Psoas muscle (tissue), 7 donors: ENCODE measurements at regions not wholly inside any gene's neighbourhood (a gene's known extent, or its start where the extent isn't known, plus 50 kb on each side); places are given as distances from the start of the nearest gene placed in this dataset.
"Not testable (repeated sequence)": the region's sequence is repeated elsewhere in the genome, so short reads cannot be mapped to it uniquely, and the experiment has no call there.

Source experiments
- ATAC-seq, 4 donors: fragments of 200-7000 bp; cut with Tn5 transposase; one replicate each; pipeline ENCODE4 v1.9.1; 2020; ENCODE audit warnings: moderate library complexity in 3 of 4, mild to moderate bottlenecking in 2 of 4
- DNase-seq, 2 donors: peaks; one replicate each; pipeline ENCODE4 v3.0.0-alpha.2; 2020
- H3K27ac ChIP-seq: fragments of 200-600 bp; one replicate; pipeline ENCODE4 v1.8.0; 2022
- H3K27me3 ChIP-seq, 3 donors: fragments of 200-600 bp in 1 of 3; one replicate each; pipeline versions ENCODE4 v1.6.1 to v1.8.0; 2013 to 2022; ENCODE audit warnings: low read length in 2 of 3, mild to moderate bottlenecking in 2 of 3, moderate library complexity in 1 of 3; ENCODE audit not compliant: insufficient read depth in 3 of 3
- H3K36me3 ChIP-seq, 2 donors: fragments of 200-600 bp in 1 of 2; one replicate each; pipeline versions ENCODE4 v1.6.1 to v1.8.0; 2013 to 2022; ENCODE audit warnings: low read depth in 1 of 2, mild to moderate bottlenecking in 1 of 2, moderate library complexity in 1 of 2; ENCODE audit not compliant: insufficient read depth in 1 of 2
- H3K4me1 ChIP-seq: fragments of 200-600 bp; one replicate; pipeline ENCODE4 v1.8.0; 2022
- H3K4me3 ChIP-seq: fragments of 200-600 bp; one replicate; pipeline ENCODE4 v1.8.0; 2022; ENCODE audit warnings: mild to moderate bottlenecking
- H3K9me3 ChIP-seq: fragments of 200-600 bp; one replicate; pipeline ENCODE4 v1.8.0; 2022
- whole genome bisulfite sequencing, 3 donors: extraction: QIAGEN DNeasy Blood & Tissue Kit; methylation state at CpG; one replicate each; pipeline versions ENCODE4 v1.1.6 to v1.1.7; 2013; 5-methylcytosine and 5-hydroxymethylcytosine counted together
- intact Hi-C, 2 donors: fragments of 100-400 bp; cut with DNase I; formaldehyde crosslinking; loops; one replicate each; pipeline versions ENCODE4 v1.11.0 to v1.14.2; 2022
- TF ChIP-seq, protein P1 (sequence below): fragments of 200-600 bp; IDR thresholded peaks from one replicate; pipeline ENCODE4 v1.8.0; 2022; ENCODE audit warnings: antibody characterized with exemption
- donor health status: healthy with polysubstance abuse.
- donor health status: DM: no; HTN: no; CAD: no; lungs with moderate emphysema.
- donor health status: Bipolar disorder and iron deficiency.
- donor health status: healthy.
- donor health status: DM: yes; HTN: yes; CAD: no.
- donor health status: DM: no; HTN: no; CAD: no.
- donor health status: DM: yes; HTN: yes; CAD: no.

DNA sequence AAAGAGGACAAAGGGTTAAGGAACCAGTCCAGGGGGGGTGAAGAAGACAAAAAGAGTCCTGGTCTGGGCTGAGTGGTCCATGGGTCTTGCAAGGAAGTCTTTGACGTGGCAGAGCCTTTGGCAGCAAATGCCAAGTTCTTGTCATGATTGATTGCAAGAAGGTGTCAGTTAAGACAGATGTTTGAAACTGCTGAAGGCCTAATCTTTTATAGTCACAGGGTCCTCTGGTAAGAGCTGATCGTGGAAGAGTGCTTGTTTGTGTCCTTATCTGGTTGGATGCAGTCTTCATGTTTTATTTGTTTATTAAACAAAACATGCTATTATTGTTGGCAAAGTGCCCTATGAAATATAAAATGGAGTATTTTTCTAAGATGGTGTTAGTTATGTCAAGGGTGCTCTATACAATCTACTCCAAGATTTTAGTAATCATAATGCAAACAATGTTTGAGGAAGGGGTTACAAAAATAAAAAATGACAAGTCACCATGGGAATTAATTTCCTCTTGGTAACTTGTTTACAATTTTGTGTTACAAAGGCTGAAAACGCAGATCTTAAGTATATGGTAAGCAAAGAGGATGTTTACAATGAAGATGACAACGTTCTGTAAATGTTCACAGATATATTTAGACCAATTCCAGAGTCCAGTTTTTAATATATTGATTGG lies 85.9 kb downstream of the MAGED4 start:
- Histone ChIP-seq H3K27ac (no peak overlapping the region), H3K9me3 (no peaks in the 10 kb centered on the region), H3K4me3 (no peak overlapping the region), H3K4me1 (no peaks in the 10 kb centered on the region), H3K27me3 (peaks cover 0 to 41% (median 0%) of the 10 kb centered on the region in 3 donors), H3K36me3 (no peaks in the 10 kb centered on the region)
- DNase-seq (no peak), ATAC-seq (no peak)
- intact Hi-C loops, result no loop called here
- 30 to 36% (median 34%) methylated on average over 4 of the region's 4 CpGs for WGBS, 3 donors
- TF ChIP-seq, protein P1, sequence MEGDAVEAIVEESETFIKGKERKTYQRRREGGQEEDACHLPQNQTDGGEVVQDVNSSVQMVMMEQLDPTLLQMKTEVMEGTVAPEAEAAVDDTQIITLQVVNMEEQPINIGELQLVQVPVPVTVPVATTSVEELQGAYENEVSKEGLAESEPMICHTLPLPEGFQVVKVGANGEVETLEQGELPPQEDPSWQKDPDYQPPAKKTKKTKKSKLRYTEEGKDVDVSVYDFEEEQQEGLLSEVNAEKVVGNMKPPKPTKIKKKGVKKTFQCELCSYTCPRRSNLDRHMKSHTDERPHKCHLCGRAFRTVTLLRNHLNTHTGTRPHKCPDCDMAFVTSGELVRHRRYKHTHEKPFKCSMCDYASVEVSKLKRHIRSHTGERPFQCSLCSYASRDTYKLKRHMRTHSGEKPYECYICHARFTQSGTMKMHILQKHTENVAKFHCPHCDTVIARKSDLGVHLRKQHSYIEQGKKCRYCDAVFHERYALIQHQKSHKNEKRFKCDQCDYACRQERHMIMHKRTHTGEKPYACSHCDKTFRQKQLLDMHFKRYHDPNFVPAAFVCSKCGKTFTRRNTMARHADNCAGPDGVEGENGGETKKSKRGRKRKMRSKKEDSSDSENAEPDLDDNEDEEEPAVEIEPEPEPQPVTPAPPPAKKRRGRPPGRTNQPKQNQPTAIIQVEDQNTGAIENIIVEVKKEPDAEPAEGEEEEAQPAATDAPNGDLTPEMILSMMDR, result no peak

DNA sequence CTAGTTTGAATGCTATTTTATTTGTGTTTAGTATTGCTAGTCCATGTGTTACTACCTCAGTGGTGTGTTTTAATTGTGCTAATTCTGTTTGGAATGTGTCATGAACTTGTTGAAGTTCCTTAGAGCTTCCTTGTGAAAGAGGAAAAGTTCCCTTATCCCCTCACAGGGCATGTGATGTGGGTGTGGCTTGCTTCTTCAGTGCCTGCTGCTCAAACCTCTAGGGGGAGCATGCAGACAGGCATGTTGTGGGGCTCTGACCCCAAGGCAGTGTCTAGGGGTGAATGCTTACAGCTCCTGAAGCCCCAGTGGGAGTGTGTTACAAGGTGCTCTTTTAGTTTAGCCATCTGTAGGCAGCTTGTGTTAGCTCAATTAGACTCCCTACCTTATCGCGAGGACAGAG lies 86.5 kb downstream of the MAGED4 start:
- Histone ChIP-seq H3K9me3 (no peaks in the 10 kb centered on the region), H3K27me3 (peaks cover 0 to 36% (median 0%) of the 10 kb centered on the region in 3 donors), H3K36me3 (no peaks in the 10 kb centered on the region), H3K4me1 (no peaks in the 10 kb centered on the region), H3K27ac (no peak overlapping the region), H3K4me3 (no peak overlapping the region)
- intact Hi-C loops, result no loop called here
- 17 to 37% (median 27%) methylated on average over 2 of the region's 2 CpGs for WGBS, 3 donors
- DNase-seq (no peak), ATAC-seq (no peak)
- TF ChIP-seq, protein P1, result no peak

DNA sequence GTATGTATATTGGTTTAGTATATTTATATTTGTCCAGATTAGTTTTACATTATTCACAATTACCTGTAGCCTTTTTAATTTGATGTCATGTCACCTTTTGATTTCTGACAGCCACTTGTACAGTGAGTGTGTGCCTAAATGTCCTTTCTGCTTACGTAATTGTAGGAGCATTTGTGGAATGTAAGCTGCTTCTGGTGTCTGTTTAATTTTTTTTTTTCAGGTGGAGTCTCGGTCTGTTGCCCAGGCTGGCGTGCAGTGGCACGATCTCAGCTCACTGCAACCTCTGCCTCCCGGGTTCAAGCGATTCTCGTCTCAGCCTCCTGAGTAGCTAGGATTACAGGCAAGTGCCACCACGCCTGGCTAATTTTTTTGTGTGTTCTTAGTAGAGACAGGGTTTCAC lies 91.2 kb upstream of the XAGE2 start:
- WGBS, 3 donors, result 51 to 60% (median 58%) methylated on average over 8 of the region's 8 CpGs
- H3K27me3 ChIP-seq, result peaks cover 0 to 50% (median 0%) of the 10 kb centered on the region in 3 donors
- no peaks in the 10 kb centered on the region for H3K36me3 ChIP-seq

DNA sequence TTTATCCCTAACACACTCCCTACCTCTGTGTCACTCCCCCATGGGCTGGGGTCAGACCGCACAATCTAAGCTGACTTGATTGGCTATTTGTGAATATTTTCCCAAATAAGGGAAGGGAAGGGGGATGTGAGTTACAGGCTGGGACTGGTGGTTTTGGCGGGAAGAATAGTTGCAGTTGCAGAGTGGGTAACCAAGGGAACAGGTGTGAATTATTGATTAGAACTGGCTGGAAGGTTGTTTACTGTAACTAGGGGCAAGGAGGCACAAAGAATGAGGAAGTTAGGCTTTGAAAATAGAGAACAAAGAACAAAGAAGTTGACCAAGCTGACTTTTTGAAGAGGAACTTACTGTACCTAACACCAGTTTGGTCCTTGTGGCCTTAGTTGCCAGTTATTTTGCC lies 88.0 kb upstream of the XAGE2 start:
- Histone ChIP-seq H3K27me3 (peaks cover 0 to 47% (median 0%) of the 10 kb centered on the region in 3 donors), H3K4me3 (no peak overlapping the region), H3K9me3 (no peaks in the 10 kb centered on the region), H3K27ac (no peak overlapping the region), H3K36me3 (no peaks in the 10 kb centered on the region), H3K4me1 (no peaks in the 10 kb centered on the region)
- no peak for ATAC-seq
- 67 to 82% (median 72%) methylated on average over 2 of the region's 2 CpGs for WGBS, 3 donors
- DNase-seq, result no peak
- TF ChIP-seq, protein P1, result no peak
- intact Hi-C loops, result no loop called here

More for the DNA sequence above, 91.2 kb upstream of the XAGE2 start:
- Histone ChIP-seq H3K4me3 (no peak overlapping the region), H3K27ac (no peak overlapping the region), H3K4me1 (no peaks in the 10 kb centered on the region), H3K9me3 (no peaks in the 10 kb centered on the region)
- TF ChIP-seq, protein P1, result no peak
- ATAC-seq, result no peak
- no peak for DNase-seq
- intact Hi-C loops, result no loop called here

DNA sequence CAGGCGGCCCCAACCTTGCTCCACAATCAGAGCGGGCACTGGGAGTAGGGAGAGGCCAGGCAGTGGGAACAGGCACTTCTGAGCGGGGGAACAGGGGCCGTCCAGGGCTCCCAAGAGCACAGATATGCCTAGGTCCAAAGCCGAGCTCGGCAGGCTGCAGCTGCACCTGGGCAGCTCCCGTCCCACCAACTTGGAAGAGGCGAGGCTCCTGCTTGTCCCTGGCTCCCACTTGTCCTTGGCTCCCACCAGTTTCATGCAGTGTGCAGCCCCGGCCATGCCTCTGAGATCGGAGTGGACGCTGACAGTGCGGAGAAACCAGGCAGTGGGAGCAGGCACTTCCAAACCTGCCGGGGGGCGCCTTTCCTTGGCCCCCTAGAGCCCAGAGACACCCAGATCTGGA lies 84.0 kb upstream of the XAGE2 start:
- H3K27ac ChIP-seq, result no peak overlapping the region
- intact Hi-C loops, result no loop called here
- TF ChIP-seq, protein P1, result no peak
- 76 to 92% (median 81%) methylated on average over 9 to 14 of the region's 14 CpGs for WGBS, 3 donors
- DNase-seq, result no peak
- no peak for ATAC-seq
- peaks cover 0 to 54% (median 0%) of the 10 kb centered on the region in 3 donors for H3K27me3 ChIP-seq
- H3K4me1 ChIP-seq, result no peaks in the 10 kb centered on the region
- no peaks in the 10 kb centered on the region for H3K36me3 ChIP-seq
- no peak overlapping the region for H3K4me3 ChIP-seq
- H3K9me3 ChIP-seq, result no peaks in the 10 kb centered on the region

DNA sequence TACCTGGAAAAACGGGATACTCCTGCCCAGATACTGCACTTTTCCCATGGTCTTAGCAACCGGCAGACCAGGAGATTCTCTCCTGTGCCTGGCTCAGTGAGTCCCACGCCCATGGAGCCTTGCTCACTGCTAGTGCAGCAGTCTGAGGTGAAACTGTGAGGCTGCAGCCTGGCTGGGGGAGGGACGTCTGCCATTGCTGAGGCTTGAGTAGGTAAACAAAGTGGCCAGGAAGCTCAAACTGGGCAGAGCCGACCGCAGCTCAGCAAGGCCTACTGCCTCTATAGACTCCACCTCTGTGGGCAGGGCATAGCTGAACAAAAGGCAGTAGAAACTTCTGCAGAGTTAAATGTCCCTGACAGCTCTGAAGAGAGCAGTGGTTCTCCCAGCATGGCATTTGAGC lies 69.9 kb upstream of the XAGE2 start:
- H3K4me3 ChIP-seq, H3K9me3 ChIP-seq, H3K4me1 ChIP-seq, ATAC-seq, H3K36me3 ChIP-seq, intact Hi-C loops, DNase-seq, H3K27me3 ChIP-seq, H3K27ac ChIP-seq: not testable (repeated sequence)
- 42 to 52% (median 45%) methylated on average over 4 to 6 of the region's 6 CpGs for WGBS, 3 donors

DNA sequence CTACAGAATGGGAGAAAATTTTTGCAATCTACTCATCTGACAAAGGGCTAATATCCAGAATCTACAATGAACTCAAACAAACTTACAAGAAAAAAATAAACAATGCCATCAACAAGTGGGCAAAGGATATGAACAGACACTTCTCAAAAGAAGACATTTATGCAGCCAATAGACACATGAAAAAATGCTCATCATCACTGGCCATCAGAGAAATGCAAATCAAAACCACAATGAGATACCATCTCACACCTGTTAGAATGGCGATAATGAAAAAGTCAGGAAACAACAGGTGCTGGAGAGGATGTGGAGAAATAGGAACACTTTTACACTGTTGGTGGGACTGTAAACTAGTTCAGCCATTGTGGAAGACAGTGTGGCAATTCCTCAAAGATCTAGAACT lies 60.3 kb upstream of the XAGE2 start:
- H3K4me1 ChIP-seq, ATAC-seq, H3K27ac ChIP-seq, H3K4me3 ChIP-seq, H3K9me3 ChIP-seq, H3K36me3 ChIP-seq, DNase-seq, intact Hi-C loops: not testable (repeated sequence)
- 69 to 86% (median 83%) methylated on average over 1 of the region's 1 CpG for WGBS, 3 donors
- H3K27me3 ChIP-seq, result peaks cover 0 to 23% (median 0%) of the 10 kb centered on the region in 3 donors
